Upper lobe of left lung (tissue), 4 donors: ENCODE measurements at regions not wholly inside any gene's neighbourhood (a gene's known extent, or its start where the extent isn't known, plus 50 kb on each side); places are given as distances from the start of the nearest gene placed in this dataset.

Source experiments
- CTCF ChIP-seq, 6 experiments: fragments of 450-650 bp in 4 of 6; fragments of 200-600 bp in 2 of 6; sonication (generic) in 2 of 6; IDR thresholded peaks; one replicate each; pipeline ENCODE4 v1.5.1; 2016 to 2019; ENCODE audit warnings: antibody characterized with exemption in 6 of 6
- POLR2AphosphoS5 ChIP-seq, 2 donors: sonication (generic); formaldehyde crosslinking; IDR thresholded peaks; one replicate each; pipeline ENCODE4 v1.5.1; 2017; ENCODE audit warnings: antibody characterized with exemption in 2 of 2

- TF ChIP-seq CTCF (IDR thresholded peaks at IDR 0.05) = no peak
- TF ChIP-seq POLR2AphosphoS5 (IDR thresholded peaks at IDR 0.05) = no peak
These were observed 123.4 kb upstream of the FOXD3 start for GRCh38 chr1:63198871-63199394.
